Activated naive CD4-positive, alpha-beta T cell treated with anti-CD3 and anti-CD28 coated beads, Interleukin-2, amount 10 ng/mL, durations not matched to agents 7 days and 5 days (primary cell): ENCODE measurements at regions not wholly inside any gene's neighbourhood (a gene's known extent, or its start where the extent isn't known, plus 50 kb on each side); places are given as distances from the start of the nearest gene placed in this dataset.

Source experiments
- CTCF ChIA-PET: fragments of 350-600 bp; sonication (Branson Sonifier 250); formaldehyde crosslinking; loops from one replicate; lab custom pipeline; 2021; ENCODE audit warnings: antibody characterized with exemption; lab: Charles Lee
- DNase-seq: peaks from one replicate; pipeline ENCODE4 v3.0.0-alpha.2; 2020
- H3K27ac Mint-ChIP-seq: one replicate; pipeline ENCODE4 v1.8.0; 2021; ENCODE audit warnings: mild to moderate bottlenecking, moderate library complexity, mixed read lengths
- H3K27me3 Mint-ChIP-seq: one replicate; pipeline ENCODE4 v1.8.0; 2021; ENCODE audit warnings: mild to moderate bottlenecking, mixed read lengths
- H3K36me3 Mint-ChIP-seq: one replicate; pipeline ENCODE4 v1.8.0; 2021; ENCODE audit warnings: mixed read lengths
- H3K4me1 Mint-ChIP-seq: one replicate; pipeline ENCODE4 v1.8.0; 2021; ENCODE audit warnings: mixed read lengths
- H3K4me3 Mint-ChIP-seq: one replicate; pipeline ENCODE4 v1.8.0; 2021; ENCODE audit warnings: mild to moderate bottlenecking, moderate library complexity, mixed read lengths
- H3K9me3 Mint-ChIP-seq: one replicate; pipeline ENCODE4 v1.8.0; 2021; ENCODE audit warnings: mixed read lengths

DNA sequence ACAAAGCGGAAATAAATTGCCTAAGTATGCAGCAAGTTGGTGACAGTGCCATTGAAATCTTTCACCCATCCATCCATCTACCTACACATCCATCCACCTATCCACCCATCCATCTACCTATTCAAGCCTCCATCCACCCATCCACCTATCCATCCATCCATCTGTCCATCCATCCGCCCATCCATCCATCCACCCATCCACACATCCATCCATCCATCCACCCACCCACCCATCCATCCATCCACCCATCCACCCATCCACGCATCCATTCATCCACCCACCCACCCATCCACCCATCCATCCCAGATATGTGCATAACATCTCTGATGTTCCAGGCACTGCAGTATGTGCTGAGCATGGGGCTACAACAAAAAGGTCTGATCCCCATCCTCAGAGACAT lies 277.5 kb downstream of the IRF8 start:
- DNase-seq, result no peak
- CTCF ChIA-PET, result no interaction called here
- Mint-ChIP-seq H3K9me3 (no peaks in the 10 kb centered on the region), H3K27ac (no peak overlapping the region), H3K36me3 (no peaks in the 10 kb centered on the region), H3K27me3 (no peaks in the 10 kb centered on the region), H3K4me1 (no peaks in the 10 kb centered on the region), H3K4me3 (no peak overlapping the region)

DNA sequence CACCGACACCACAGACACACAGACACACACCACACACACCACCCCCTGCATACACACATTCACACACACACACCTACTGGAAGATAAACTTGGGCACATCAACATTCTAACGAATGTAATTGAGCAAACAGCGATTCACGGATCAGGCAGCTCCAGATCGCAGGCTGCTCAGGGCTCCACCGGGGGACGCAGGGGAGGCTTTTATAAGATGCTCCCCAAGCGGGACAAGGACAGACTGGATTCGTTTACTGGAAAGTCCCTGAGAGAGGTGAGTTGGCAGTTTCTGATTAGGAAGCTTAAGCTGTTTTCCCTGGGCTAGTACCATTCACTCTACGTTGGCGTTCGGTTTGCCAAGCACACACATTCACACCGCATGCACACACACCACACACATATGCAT lies 281.3 kb downstream of the IRF8 start:
- no peak for DNase-seq
- Mint-ChIP-seq H3K27me3 (no peaks in the 10 kb centered on the region), H3K36me3 (no peaks in the 10 kb centered on the region), H3K9me3 (no peaks in the 10 kb centered on the region), H3K27ac (no peak overlapping the region), H3K4me1 (no peaks in the 10 kb centered on the region), H3K4me3 (no peak overlapping the region)
- CTCF ChIA-PET, result no interaction called here

DNA sequence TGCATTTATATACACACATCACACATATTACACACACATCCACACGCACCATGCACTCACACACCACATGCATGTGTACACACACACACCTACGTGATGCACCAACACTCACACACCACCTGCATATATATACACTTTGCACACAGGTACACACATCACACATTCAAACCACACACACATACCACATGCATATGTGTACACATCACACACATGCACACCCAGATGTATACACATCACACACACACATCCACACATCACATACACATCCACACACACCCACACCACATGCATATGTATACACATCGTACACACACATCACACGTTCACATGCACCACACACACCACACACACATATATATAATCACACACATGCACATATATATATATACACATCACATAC lies 281.8 kb downstream of the IRF8 start:
- no peak overlapping the region for H3K4me3 Mint-ChIP-seq
- no peaks in the 10 kb centered on the region for H3K36me3 Mint-ChIP-seq
- no peaks in the 10 kb centered on the region for H3K9me3 Mint-ChIP-seq
- CTCF ChIA-PET, result no interaction called here
- H3K4me1 Mint-ChIP-seq, result no peaks in the 10 kb centered on the region
- no peaks in the 10 kb centered on the region for H3K27me3 Mint-ChIP-seq
- no peak overlapping the region for H3K27ac Mint-ChIP-seq
- DNase-seq, result no peak

DNA sequence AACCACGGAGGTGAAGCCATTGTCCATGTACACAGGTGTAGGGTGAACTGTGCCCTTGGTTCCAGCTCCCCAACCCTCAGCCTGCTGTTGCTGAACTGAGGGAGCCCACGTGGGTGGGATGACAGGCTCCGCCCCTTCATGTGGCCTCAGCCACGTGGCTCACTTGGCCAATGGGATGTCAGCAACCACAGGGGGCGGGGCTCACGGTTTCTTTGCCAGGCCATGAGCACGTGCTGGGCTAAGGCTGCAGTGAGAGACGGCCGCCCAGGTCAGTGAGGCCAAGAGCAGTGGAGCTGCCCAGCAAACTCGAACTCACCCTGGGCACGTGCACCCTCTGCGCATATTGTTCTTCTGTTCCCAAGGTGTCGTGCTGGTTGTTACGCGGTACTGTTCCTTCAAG lies 282.6 kb downstream of the IRF8 start:
- Mint-ChIP-seq H3K27me3 (no peaks in the 10 kb centered on the region), H3K36me3 (no peaks in the 10 kb centered on the region), H3K27ac (no peak overlapping the region), H3K9me3 (no peaks in the 10 kb centered on the region), H3K4me1 (no peaks in the 10 kb centered on the region), H3K4me3 (no peak overlapping the region)
- CTCF ChIA-PET, result no interaction called here
- no peak for DNase-seq

DNA sequence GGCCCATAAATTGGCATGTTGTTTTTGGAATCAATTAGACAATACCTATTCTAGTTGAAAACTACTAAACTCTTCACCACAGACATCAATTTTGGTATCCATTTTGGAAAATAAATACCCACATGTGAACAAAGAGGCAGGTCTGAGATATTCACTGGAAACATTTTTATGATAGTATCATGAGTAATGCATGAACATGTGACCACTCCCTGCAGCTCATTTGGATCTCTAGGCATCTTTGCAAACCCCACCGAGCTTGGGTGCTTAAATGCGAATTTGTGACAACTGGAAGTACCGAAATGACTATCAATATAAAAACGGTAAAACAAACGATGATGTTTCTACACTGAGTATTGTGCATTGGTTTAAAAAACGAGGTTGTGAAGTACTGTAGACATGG lies 285.2 kb downstream of the IRF8 start:
- Mint-ChIP-seq H3K4me1 (no peaks in the 10 kb centered on the region), H3K27ac (no peak overlapping the region), H3K4me3 (no peak overlapping the region), H3K36me3 (no peaks in the 10 kb centered on the region), H3K27me3 (no peaks in the 10 kb centered on the region), H3K9me3 (no peaks in the 10 kb centered on the region)
- DNase-seq, result no peak
- CTCF ChIA-PET, result no interaction called here

DNA sequence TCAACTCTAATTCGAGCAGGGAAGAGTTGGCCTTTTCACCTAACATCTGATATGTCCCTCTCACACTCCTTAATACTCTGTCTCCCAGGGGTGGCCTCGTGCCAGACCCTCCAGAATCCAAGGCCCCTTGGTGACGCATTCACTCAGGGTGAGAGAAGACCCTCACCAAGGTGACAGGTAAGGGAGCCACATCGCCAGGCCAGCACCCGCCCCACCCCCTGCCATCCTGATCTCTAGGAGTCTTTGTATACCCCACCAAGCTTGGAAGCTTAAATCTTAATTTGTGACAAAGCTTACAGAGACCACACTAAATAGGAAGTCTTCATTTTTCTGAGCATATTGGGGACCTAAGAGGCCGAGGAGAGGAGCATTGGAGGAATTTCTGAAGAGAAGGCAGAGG lies 286.1 kb downstream of the IRF8 start:
- H3K27me3 Mint-ChIP-seq, result no peaks in the 10 kb centered on the region
- H3K4me3 Mint-ChIP-seq, result no peak overlapping the region
- no peaks in the 10 kb centered on the region for H3K4me1 Mint-ChIP-seq
- no peaks in the 10 kb centered on the region for H3K36me3 Mint-ChIP-seq
- DNase-seq, result no peak
- no peak overlapping the region for H3K27ac Mint-ChIP-seq
- CTCF ChIA-PET, result no interaction called here
- no peaks in the 10 kb centered on the region for H3K9me3 Mint-ChIP-seq

DNA sequence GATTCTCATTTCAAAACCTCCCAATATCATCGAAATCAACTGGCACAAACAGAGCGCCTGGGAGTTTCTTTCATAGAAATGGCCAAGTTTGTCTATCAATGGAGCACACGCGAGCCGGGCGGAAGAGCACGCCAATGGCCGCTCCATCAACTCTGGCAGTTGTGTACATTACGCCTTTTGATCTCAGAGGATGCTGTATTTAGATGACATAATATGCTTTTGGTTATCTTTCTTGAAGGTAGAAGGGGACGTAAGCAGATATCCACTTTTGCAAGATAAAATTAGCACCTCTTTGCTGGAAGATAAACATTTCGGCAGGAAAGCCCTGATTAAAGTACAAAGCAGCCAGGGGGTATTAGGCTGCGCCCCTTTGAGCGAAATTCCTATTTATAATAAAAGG lies 287.4 kb downstream of the IRF8 start:
- CTCF ChIA-PET, result no interaction called here
- no peak overlapping the region for H3K4me3 Mint-ChIP-seq

DNA sequence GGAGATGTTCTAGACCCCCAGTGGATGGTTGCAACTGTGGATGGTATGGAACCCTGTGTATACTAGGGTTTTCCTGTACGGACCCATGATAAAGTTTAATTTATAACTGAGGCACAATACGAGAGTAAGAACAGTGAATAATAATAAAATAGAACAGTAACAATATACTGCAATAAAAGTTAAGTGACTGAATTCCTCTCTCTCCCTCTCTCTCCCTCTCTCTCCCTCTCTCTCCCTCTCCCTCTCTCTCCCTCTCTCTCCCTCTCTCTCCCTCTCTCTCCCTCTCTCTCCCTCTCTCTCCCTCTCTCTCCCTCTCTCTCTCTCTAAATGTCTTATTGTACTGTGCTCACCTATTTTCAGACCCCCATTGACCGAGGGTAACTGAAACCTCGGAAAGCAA lies 291.0 kb downstream of the IRF8 start:
- no peaks in the 10 kb centered on the region for H3K36me3 Mint-ChIP-seq
- H3K27me3 Mint-ChIP-seq, result peaks cover 24% of the 10 kb centered on the region
- H3K9me3 Mint-ChIP-seq, result no peaks in the 10 kb centered on the region
- CTCF ChIA-PET, result no interaction called here
- no peak for DNase-seq
- H3K4me1 Mint-ChIP-seq, result no peaks in the 10 kb centered on the region
- no peak overlapping the region for H3K4me3 Mint-ChIP-seq
- H3K27ac Mint-ChIP-seq, result no peak overlapping the region

More for the DNA sequence above, 287.4 kb downstream of the IRF8 start:
- no peak for DNase-seq
- no peak overlapping the region for H3K27ac Mint-ChIP-seq
- H3K9me3 Mint-ChIP-seq, result no peaks in the 10 kb centered on the region
- H3K4me1 Mint-ChIP-seq, result no peaks in the 10 kb centered on the region
- H3K27me3 Mint-ChIP-seq, result peaks cover 9% of the 10 kb centered on the region
- no peaks in the 10 kb centered on the region for H3K36me3 Mint-ChIP-seq

DNA sequence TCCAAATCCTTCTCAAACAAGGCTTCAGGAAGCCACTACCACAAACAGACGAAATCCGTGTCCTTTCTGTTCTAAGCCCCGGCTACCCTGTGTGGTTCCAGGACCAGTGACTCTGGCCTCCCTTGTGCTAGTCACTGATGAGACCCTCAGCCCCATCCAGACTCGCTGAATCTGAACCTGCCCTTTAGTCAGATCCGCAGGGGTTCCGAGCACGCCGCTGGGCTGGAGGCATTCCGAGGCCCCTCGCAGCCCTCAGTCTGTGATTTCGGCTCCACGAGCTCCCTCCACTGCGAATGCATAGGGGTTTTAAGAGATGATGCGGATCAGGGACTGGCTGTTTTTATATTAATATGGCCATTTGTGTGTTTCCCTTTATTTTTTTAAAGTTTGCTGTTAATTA lies 292.7 kb downstream of the IRF8 start:
- H3K4me1 Mint-ChIP-seq, result no peaks in the 10 kb centered on the region
- H3K9me3 Mint-ChIP-seq, result no peaks in the 10 kb centered on the region
- H3K27me3 Mint-ChIP-seq, result peaks cover 39% of the 10 kb centered on the region
- no peak for DNase-seq
- H3K36me3 Mint-ChIP-seq, result no peaks in the 10 kb centered on the region
- CTCF ChIA-PET, result no interaction called here
- H3K4me3 Mint-ChIP-seq, result no peak overlapping the region
- no peak overlapping the region for H3K27ac Mint-ChIP-seq

DNA sequence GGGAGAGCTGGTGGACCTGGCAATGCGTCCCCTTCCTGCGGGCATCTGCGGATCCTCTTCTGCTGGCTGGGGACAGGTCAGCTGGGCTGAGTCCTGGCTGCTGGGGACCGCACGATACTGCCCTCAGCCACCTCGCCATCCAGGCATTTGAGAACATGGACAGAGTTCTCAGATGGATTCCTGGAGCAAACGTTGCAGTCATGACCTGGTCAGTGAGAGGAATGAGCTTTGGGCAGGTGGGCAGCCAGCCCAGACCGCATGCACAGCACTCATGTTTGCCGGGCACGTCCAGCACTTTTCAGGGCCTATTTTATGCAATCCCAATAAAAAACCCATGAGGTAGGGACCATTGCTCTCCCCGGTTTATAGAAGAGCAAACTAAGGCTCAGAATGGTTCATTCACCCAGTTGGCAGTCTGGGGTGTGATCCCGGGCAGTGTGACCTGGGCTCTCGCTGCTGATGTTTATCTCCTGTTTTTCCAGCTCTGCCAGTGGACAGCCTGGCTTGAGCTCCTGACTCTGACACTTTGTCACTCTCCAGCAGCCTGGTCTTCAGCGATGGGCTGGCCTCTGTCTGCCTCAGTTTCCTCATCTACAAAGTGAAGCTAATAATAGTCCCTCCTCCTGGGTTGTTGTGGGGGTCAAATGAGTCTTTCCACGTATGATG lies 294.7 kb downstream of the IRF8 start:
- Mint-ChIP-seq H3K27me3 (peaks cover 57% of the 10 kb centered on the region), H3K9me3 (no peaks in the 10 kb centered on the region), H3K4me3 (no peak overlapping the region), H3K27ac (no peak overlapping the region), H3K36me3 (no peaks in the 10 kb centered on the region), H3K4me1 (no peaks in the 10 kb centered on the region)
- CTCF ChIA-PET, result no interaction called here
- DNase-seq, result no peak

DNA sequence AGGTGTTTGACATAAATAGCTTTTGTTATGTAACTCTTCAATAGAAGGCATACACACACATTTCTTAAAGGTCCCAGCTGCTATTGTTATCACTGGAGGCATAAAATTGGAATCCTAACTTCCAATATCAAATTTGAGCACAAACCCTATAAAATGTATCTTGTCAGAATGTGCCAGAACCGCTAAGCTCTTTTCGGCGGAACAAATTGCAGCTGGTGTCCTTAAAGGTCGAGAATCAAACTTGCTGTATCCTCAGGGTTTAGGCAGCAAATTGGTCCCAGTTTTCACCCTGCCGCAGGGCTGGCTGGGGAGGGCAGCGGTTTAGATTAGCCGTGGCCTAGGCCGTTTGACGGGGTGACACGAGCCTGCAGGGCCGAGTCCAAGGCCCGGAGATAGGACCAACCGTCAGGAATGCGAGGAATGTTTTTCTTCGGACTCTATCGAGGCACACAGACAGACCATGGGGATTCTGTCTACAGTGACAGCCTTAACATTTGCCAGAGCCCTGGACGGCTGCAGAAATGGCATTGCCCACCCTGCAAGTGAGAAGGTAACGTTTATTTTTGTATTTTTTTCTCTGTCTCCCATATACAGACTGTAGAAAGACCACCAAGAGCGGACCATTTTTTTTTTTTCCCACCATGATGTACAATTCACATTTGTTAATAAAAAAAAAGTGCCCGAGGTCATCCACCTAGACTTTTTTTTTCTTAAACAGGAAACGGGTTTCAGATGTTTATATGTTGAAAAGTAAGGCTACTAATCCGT lies 297.1 kb downstream of the IRF8 start:
- peaks cover 73% of the 10 kb centered on the region for H3K27me3 Mint-ChIP-seq
- no peaks in the 10 kb centered on the region for H3K36me3 Mint-ChIP-seq
- no peak overlapping the region for H3K4me3 Mint-ChIP-seq

DNA sequence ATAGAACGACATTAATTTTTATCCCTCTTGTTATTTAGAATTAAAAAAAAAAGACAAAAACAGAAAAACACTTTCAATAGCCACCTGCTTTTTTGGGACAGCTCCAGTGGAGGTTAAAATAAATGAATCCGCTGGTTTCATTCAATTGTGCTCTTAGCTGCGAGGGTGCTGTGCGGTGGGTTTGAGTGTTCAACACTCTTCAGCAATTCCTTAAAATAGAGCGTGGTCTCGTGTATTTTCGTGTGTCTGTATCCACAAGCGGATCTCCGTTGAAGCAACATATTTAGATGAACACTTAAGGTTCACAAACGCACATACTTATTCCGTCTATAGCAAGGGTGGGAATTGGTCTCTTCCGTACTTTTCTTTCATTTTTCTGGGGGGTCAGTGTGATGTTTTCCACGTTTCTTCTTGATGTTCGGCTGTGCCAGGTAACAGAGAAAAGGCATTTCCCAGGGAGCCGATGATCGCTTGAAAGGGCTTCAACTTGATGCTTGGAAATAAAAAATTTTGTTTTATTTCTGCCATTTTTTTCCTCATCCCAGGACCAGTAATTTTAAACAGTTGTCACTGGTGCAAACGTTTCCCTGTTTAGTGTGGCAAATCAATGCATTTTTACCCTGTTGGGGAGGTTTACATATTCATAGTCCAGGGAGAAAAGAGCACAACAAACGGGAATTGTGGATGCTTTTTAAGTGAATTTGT lies 297.9 kb downstream of the IRF8 start:
- Mint-ChIP-seq H3K36me3 (no peaks in the 10 kb centered on the region), H3K9me3 (no peaks in the 10 kb centered on the region), H3K27ac (no peak overlapping the region), H3K27me3 (peaks cover 74% of the 10 kb centered on the region), H3K4me1 (no peaks in the 10 kb centered on the region), H3K4me3 (no peak overlapping the region)
- DNase-seq, result no peak
- CTCF ChIA-PET, result no interaction called here

More for the DNA sequence above, 297.1 kb downstream of the IRF8 start:
- DNase-seq, result no peak
- Mint-ChIP-seq H3K27ac (no peak overlapping the region), H3K4me1 (no peaks in the 10 kb centered on the region), H3K9me3 (no peaks in the 10 kb centered on the region)
- CTCF ChIA-PET, result no interaction called here

DNA sequence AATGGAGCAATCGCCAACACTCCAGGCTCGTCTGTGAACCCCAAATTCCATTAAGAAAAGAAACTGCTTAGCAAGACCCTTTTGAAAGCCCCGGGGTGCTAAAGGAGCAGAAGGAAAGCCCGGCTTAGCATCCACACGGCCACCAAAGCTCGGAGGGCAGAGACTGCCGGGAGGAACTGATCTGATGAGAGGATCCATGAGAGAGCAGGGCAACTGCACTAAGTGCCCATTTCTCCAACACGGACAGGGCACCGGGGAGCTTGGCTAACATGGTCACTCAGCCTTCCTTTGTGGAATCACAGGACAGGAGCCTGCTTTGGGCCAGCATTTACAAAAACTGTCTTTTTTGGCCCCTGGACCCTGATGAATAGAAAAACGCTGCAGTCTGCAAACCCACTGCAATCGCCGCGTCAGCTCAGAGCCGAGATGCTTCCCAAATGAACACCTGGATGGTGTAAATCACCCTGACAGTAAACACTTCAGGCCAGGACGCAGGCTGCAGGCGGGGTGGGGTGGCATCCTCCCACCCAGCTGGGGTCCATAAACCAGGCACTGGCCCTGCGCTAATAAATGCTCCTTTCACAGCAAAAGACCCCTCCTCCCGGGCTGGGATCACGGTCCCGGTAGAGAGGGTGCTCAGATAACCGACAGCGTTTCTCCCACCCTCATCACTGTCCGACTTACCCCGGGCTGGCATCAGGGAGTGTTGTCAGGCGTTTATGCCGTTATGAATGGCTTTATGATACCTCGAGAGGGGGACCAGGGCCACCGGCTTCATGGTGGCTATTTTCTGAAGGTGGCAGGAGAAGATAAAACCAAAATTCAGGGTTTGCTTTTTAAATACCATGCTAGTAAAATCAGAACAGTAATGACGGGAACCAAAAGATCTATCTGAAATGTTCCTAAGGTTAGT lies 299.5 kb downstream of the IRF8 start:
- no peaks in the 10 kb centered on the region for H3K4me1 Mint-ChIP-seq
- no peak overlapping the region for H3K27ac Mint-ChIP-seq
- H3K9me3 Mint-ChIP-seq, result no peaks in the 10 kb centered on the region
- H3K4me3 Mint-ChIP-seq, result no peak overlapping the region
- peaks cover 84% of the 10 kb centered on the region for H3K27me3 Mint-ChIP-seq
- no peaks in the 10 kb centered on the region for H3K36me3 Mint-ChIP-seq
- CTCF ChIA-PET, result no interaction called here
- DNase-seq, result no peak

DNA sequence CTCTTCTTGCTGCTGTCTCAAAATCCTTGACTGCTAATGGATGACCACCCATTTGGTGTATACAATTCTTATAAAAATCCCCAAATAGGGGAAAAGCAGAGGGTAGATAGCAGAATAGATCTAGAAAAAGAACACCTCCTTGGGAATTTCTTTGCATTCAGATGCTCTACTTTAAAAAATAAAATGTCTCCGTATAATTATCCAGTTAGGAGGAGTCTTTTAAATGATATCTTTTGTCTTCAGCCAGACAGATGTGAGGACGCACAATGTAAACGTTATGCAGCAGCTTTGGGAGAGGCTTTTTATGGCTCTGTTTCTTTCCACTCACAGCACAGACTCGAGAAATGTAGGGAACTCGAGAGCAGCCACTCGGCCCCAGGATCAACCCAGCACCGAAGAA lies 300.2 kb downstream of the IRF8 start:
- Mint-ChIP-seq H3K4me3 (no peak overlapping the region), H3K27ac (no peak overlapping the region), H3K9me3 (no peaks in the 10 kb centered on the region), H3K27me3 (peaks cover 84% of the 10 kb centered on the region), H3K36me3 (no peaks in the 10 kb centered on the region), H3K4me1 (no peaks in the 10 kb centered on the region)
- CTCF ChIA-PET, result interaction anchor here (0.6 kb wide), 1 partner anchor 355 kb away, joined by 4 read pairs; no protein-coding TSS in a partner anchor
- DNase-seq, result no peak
